ENCODE measurements at regions not wholly inside any gene's neighbourhood (a gene's known extent, or its start where the extent isn't known, plus 50 kb on each side); places are given as distances from the start of the nearest gene placed in this dataset.
"Not testable (repeated sequence)": the region's sequence is repeated elsewhere in the genome, so short reads cannot be mapped to it uniquely, and the experiment has no call there.

- DNase-seq = no peak
Measured at GRCh38 chr1:29621826-29622435, 385.6 kb downstream of the PTPRU start.

GRCh38 chr1:29620631-29621030 is 384.3 kb downstream of the PTPRU start:
- DNase-seq = no peak

- no peak for DNase-seq
Measured at GRCh38 chr1:29607236-29607635, 370.9 kb downstream of the PTPRU start.

- not testable (repeated sequence) for DNase-seq
Measured at GRCh38 chr1:29604796-29605195, 368.5 kb downstream of the PTPRU start.

- DNase-seq = no peak
Measured at GRCh38 chr1:29603622-29604021, 367.3 kb downstream of the PTPRU start.

GRCh38 chr1:29602203-29602602 is 365.9 kb downstream of the PTPRU start:
- no peak for DNase-seq

- no peak for DNase-seq
Measured at GRCh38 chr1:29601021-29601420, 364.7 kb downstream of the PTPRU start.

GRCh38 chr1:29599826-29600225 is 363.5 kb downstream of the PTPRU start:
- no peak for DNase-seq

GRCh38 chr1:29599071-29599470 is 362.7 kb downstream of the PTPRU start:
- no peak for DNase-seq

GRCh38 chr1:29597861-29598260 is 361.5 kb downstream of the PTPRU start:
- DNase-seq = no peak

GRCh38 chr1:29593601-29594382 is 357.5 kb downstream of the PTPRU start:
- DNase-seq = no peak

GRCh38 chr1:29592731-29593130 is 356.4 kb downstream of the PTPRU start:
- DNase-seq = no peak

GRCh38 chr1:29592261-29592615 is 355.9 kb downstream of the PTPRU start:
- no peak for DNase-seq

- no peak for DNase-seq
Measured at GRCh38 chr1:29591601-29592260, 355.4 kb downstream of the PTPRU start.

- DNase-seq = no peak
Measured at GRCh38 chr1:29590583-29591565, 354.6 kb downstream of the PTPRU start.

GRCh38 chr1:29589716-29590115 is 353.4 kb downstream of the PTPRU start:
- not testable (repeated sequence) for DNase-seq

- no peak for DNase-seq
Measured at GRCh38 chr1:29586991-29587745, 350.8 kb downstream of the PTPRU start.

- DNase-seq = no peak
Measured at GRCh38 chr1:29586215-29586614, 349.9 kb downstream of the PTPRU start.

GRCh38 chr1:29585656-29586055 is 349.3 kb downstream of the PTPRU start:
- no peak for DNase-seq

GRCh38 chr1:29585201-29585600 is 348.9 kb downstream of the PTPRU start:
- no peak for DNase-seq

GRCh38 chr1:29584776-29585175 is 348.5 kb downstream of the PTPRU start:
- no peak for DNase-seq

GRCh38 chr1:29584362-29584761 is 348.0 kb downstream of the PTPRU start:
- DNase-seq = no peak

All from NCI-H446 treated with DMSO at 0.1 percent for 48 hours (cell line).